G401.6 (cell line): ENCODE measurements at regions not wholly inside any gene's neighbourhood (a gene's known extent, or its start where the extent isn't known, plus 50 kb on each side); places are given as distances from the start of the nearest gene placed in this dataset.

ENCODE experiments used
- FAIRE-seq: peaks from 2 replicates; lab custom pipeline; 2012; peaks lifted over from hg19 to GRCh38; lab: Jason Lieb, UNC

DNA sequence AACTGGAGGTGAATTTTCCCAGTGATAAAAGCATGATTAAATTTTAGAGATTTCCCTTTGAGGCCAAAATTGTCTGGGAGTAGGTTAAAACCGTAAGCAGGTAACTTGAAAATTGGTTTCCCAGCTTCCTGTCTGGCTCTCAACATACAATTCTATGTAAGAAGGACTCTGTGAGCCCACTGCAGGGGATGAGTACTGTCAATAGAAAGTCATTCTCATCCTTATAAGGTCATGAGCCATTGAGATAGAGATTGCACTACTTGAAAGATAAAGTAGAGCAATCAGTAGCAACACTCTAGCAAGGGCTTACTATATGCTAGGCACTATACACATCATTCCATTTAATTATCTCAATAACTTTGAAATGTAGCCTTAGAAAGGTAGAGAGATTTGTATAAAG is 225.6 kb upstream of the HMGA2 start:
- FAIRE-seq: no peak

- no peak for FAIRE-seq
Observed at GRCh38 chr12:65602253-65602609, 222.1 kb upstream of the HMGA2 start.

DNA sequence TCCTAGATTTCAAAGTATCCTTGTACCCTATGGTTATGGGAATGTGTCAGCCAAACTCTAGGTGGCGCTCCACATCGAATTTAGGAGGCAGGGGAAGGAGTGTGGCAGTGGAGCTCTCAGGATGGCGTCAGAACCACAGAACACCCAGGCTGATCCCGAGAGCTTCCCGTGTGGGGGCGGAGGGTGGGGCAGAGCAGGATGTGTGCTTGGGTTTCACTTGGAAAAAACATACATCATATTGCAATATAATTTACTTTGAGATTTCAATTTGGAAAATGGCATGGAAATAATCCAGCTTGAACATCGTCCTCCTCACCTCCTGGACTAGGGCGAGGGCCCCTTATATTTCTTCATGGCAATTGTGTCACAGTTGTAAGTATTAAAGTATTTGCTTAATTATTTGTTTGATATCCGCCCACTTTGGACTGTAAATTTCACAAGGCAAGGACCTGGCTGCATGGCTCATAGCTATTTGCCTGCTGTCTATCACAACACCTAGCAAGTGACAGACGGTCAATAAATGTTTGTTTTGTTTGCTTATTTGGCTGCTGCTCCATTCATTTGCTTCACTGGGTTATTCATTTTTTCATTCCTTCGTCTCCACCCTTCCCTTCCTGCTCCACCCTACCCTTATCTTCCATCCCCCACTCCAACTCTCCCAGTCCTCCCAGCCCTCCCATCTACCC is 221.5 kb upstream of the HMGA2 start:
- FAIRE-seq: no peak

GRCh38 chr12:65603438-65604351 is 220.6 kb upstream of the HMGA2 start:
- FAIRE-seq: peak; percentile 99

- FAIRE-seq: no peak
Observed at GRCh38 chr12:65605019-65605418, 219.3 kb upstream of the HMGA2 start.

- FAIRE-seq: peak; percentile 99
Observed at GRCh38 chr12:65606008-65606766, 218.1 kb upstream of the HMGA2 start.

DNA sequence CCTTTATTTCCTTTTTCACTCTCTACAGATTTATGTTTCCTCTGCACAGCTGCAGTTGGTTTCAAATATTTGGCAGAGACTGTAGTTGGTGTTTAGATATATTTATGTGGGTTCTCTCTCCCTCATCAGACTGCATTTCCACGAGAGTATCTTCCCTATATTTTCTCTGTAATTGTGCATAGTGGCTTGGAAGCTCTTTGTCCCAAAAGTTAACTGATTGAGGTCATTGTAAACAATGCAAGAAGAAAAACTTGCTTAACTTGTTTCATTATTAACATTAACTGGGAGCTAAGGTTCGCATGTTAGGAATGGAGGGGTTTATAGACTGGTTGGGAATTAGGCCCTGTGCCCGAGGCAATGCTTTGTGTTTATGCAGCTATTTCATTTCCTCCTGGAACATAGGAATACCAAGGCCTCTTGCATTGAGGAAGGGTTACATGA is 216.9 kb upstream of the HMGA2 start:
- no peak for FAIRE-seq

- peak; percentile 97 for FAIRE-seq
Observed at GRCh38 chr12:65608319-65608916, 215.9 kb upstream of the HMGA2 start.

DNA sequence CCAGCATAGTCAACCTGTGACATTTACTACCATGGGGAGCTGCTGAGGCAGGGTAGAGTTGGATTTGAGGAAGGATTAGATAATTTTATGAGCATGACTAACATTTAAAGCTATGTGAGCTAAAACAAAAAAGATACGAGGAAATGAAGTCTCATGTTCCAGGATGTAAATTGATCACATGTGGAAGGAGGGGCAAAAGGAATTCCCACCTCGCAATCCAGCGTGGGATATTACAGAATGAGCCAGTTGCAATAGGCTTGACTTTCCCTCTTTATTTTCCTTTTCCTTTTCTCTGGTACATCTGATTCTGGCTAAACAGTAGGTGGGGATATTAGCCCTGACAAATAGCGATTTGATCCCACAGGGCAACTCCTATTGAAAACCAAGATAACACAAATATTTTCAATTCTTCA is 214.9 kb upstream of the HMGA2 start:
- peak; percentile 100 for FAIRE-seq

DNA sequence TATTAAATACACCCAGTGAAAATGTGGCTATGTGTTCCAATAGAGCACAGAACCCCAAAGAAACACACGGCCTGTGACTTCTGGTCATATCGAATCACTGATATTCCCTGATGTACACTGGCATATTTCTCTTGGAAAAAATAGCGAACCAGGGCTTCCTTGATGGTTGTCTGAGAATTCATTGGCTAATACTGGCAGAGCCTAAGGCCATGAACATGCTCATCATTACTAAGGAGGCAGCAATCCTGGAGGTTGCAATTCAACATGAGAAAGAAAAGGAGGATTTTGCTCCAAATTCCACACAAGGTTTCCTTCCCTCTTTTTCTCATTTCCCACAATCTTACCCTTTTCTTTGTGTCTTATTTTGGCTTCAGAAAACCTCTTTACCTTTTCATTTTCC is 212.9 kb upstream of the HMGA2 start:
- FAIRE-seq: no peak

- peak; percentile 94 for FAIRE-seq
Observed at GRCh38 chr12:65612440-65612839, 211.8 kb upstream of the HMGA2 start.

- no peak for FAIRE-seq
Observed at GRCh38 chr12:65613692-65614091, 210.6 kb upstream of the HMGA2 start.

DNA sequence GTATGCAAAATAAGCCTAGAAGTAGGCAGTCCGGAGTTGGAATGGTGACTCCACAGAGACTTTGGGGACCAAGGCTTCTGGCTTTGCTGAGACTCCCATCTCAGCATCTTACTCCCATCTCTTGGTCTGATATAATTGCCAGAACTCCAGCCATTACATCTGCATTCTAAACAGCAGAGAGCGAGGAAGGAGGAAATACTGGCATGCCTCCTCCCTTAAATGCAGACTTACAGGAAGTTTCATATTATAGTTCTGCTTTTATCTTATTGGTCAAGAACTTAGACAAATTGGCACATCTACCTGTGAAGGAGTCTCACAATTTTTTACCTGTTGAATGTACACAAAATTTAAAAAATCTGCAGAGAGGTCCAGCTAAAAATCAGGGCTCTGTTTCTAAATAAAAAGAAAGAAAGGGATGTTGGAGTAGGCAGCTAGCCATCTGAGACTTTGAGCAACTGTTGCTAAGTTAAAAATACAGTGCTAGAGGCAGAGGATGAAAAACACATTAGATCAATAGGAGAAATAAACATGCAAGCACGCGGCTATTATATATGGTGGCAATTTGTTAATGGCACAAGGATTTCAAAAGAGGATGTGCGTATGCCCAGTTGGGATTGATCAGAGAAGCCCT is 209.9 kb upstream of the HMGA2 start:
- no peak for FAIRE-seq

GRCh38 chr12:65615118-65615517 is 209.2 kb upstream of the HMGA2 start:
- no peak for FAIRE-seq

DNA sequence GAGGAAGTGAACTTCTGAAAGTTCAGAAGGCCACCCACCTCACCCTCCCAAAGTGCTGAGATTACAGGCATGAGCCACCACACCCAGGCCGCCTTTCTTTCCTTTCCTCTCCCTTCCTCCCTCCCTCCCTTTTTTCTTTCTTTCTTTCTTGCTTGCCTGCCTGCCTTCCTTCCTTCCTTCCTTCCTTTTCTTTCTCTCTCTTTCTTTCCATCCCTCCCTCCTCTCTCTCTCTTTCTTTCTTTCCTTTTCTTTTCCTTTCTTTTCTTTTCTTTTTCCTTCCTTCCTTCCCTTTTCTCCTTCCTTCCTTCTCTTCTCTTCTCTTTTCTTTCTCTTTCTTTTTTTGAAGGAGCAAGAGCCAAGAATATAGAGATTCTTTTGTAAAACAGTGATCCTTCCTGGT is 208.3 kb upstream of the HMGA2 start:
- FAIRE-seq: no peak

- FAIRE-seq: peak; percentile 87
Observed at GRCh38 chr12:65618588-65618987, 205.7 kb upstream of the HMGA2 start.

- no peak for FAIRE-seq
Observed at GRCh38 chr12:65619018-65619417, 205.3 kb upstream of the HMGA2 start.

- peak; percentile 88 for FAIRE-seq
Observed at GRCh38 chr12:65620046-65620445, 204.2 kb upstream of the HMGA2 start.

- FAIRE-seq: no peak
Observed at GRCh38 chr12:65622056-65622455, 202.2 kb upstream of the HMGA2 start.

DNA sequence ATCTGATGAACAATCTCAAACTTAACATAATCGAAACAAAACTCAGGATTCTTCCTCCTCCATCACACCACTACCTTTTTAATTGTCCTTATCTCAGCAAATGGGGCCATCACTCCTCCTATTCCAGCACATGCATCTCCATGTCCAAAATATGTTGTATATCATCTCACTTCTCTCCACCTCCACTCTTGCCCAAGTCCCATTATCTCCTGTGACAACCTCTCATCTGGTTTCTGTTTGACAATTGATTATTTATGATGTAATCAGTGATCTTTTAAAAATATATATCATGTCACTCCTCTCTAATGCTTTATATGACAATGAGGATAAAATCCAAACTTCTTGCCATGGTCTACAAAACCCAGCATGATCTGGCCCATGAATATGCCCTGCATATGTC is 200.8 kb upstream of the HMGA2 start:
- no peak for FAIRE-seq

DNA sequence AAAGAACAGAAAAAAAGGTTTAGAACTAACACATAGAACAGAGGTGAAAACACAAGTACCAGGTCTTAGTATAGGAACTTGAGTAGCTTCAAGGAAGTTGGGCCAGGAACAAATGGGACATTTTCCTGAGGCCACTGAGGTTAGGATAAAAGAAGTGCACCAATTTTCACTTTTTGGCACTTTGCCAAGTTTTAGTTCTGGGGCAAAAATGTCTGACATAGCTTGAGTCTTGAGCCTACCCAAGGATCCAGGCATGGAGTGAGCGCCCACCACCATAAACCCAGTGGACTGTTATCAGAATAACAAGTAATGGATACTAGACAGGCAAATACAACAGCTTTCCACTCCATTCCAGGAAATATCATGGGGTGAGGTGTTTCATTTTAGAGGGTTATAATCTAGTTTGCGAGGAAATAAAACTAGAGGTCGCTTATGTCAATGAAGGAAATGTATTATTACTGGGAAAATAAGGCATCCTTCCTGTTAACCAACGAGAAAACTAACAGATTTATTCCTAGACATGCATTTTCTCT is 199.7 kb upstream of the HMGA2 start:
- no peak for FAIRE-seq

DNA sequence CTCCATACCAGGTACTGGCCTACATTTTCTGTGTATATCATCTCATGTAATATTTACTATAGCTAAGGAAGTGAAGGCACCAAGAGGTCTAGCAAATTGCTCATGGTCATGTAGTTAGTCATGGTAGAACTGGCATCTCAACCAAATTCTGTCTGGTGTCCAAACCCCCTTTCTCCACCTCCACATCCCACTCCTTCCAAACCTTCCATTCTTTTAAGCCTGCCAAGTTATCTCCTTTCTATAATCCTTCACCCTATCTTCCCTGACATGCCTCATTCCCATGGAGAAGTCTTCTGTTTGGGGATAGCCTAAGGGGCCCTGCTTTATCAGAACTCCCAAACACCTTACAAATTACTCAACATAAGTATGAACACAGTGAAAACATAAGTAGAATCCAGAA is 196.2 kb upstream of the HMGA2 start:
- no peak for FAIRE-seq
